HG02884 (cell line): ENCODE measurements at regions not wholly inside any gene's neighbourhood (a gene's known extent, or its start where the extent isn't known, plus 50 kb on each side); places are given as distances from the start of the nearest gene placed in this dataset.

Experiments
- ATAC-seq: cut with Tn5 transposase; IDR thresholded peaks from one replicate; pipeline ENCODE4 v1.9.1; 2021; ENCODE audit warnings: mild to moderate bottlenecking, moderate library complexity; ENCODE audit not compliant: unreplicated experiment

- no peak for ATAC-seq
Measured at GRCh38 chr3:30505866-30506520, 100.4 kb upstream of the TGFBR2 start.

- ATAC-seq: no peak
Measured at GRCh38 chr3:30508339-30508738, 98.1 kb upstream of the TGFBR2 start.

- ATAC-seq: no peak
Measured at GRCh38 chr3:30510596-30510995, 95.8 kb upstream of the TGFBR2 start.

GRCh38 chr3:30511524-30512251 lies 94.7 kb upstream of the TGFBR2 start:
- ATAC-seq: no peak

GRCh38 chr3:30512576-30512975 lies 93.8 kb upstream of the TGFBR2 start:
- ATAC-seq: no peak

GRCh38 chr3:30513374-30514152 lies 92.8 kb upstream of the TGFBR2 start:
- no peak for ATAC-seq

GRCh38 chr3:30516238-30516637 lies 90.2 kb upstream of the TGFBR2 start:
- no peak for ATAC-seq

- no peak for ATAC-seq
Measured at GRCh38 chr3:30518181-30518864, 88.1 kb upstream of the TGFBR2 start.

GRCh38 chr3:30518872-30519271 lies 87.5 kb upstream of the TGFBR2 start:
- no peak for ATAC-seq

- ATAC-seq: no peak
Measured at GRCh38 chr3:30520699-30521098, 85.7 kb upstream of the TGFBR2 start.

GRCh38 chr3:30521156-30521715 lies 85.2 kb upstream of the TGFBR2 start:
- ATAC-seq: no peak

- no peak for ATAC-seq
Measured at GRCh38 chr3:30522476-30522875, 83.9 kb upstream of the TGFBR2 start.

GRCh38 chr3:30523366-30523765 lies 83.0 kb upstream of the TGFBR2 start:
- ATAC-seq: no peak

- no peak for ATAC-seq
Measured at GRCh38 chr3:30524357-30525040, 81.9 kb upstream of the TGFBR2 start.

GRCh38 chr3:30526031-30526430 lies 80.4 kb upstream of the TGFBR2 start:
- no peak for ATAC-seq

- ATAC-seq: no peak
Measured at GRCh38 chr3:30527186-30527585, 79.2 kb upstream of the TGFBR2 start.

GRCh38 chr3:30527720-30528119 lies 78.7 kb upstream of the TGFBR2 start:
- ATAC-seq: no peak

GRCh38 chr3:30530084-30530483 lies 76.3 kb upstream of the TGFBR2 start:
- ATAC-seq: no peak

GRCh38 chr3:30531017-30531570 lies 75.3 kb upstream of the TGFBR2 start:
- no peak for ATAC-seq

GRCh38 chr3:30535525-30535924 lies 70.9 kb upstream of the TGFBR2 start:
- no peak for ATAC-seq
